ENCODE measurements at regions not wholly inside any gene's neighbourhood (a gene's known extent, or its start where the extent isn't known, plus 50 kb on each side); places are given as distances from the start of the nearest gene placed in this dataset.
"Not testable (repeated sequence)": the region's sequence is repeated elsewhere in the genome, so short reads cannot be mapped to it uniquely, and the experiment has no call there.

GRCh38 chr5:86461169-86461956, 156.4 kb upstream of the COX7C start:
- TF ChIP-seq, protein P1, sequence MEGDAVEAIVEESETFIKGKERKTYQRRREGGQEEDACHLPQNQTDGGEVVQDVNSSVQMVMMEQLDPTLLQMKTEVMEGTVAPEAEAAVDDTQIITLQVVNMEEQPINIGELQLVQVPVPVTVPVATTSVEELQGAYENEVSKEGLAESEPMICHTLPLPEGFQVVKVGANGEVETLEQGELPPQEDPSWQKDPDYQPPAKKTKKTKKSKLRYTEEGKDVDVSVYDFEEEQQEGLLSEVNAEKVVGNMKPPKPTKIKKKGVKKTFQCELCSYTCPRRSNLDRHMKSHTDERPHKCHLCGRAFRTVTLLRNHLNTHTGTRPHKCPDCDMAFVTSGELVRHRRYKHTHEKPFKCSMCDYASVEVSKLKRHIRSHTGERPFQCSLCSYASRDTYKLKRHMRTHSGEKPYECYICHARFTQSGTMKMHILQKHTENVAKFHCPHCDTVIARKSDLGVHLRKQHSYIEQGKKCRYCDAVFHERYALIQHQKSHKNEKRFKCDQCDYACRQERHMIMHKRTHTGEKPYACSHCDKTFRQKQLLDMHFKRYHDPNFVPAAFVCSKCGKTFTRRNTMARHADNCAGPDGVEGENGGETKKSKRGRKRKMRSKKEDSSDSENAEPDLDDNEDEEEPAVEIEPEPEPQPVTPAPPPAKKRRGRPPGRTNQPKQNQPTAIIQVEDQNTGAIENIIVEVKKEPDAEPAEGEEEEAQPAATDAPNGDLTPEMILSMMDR (IDR thresholded peaks at IDR 0.05; ENCODE audit: insufficient read depth, low read length, severe bottlenecking): no peak
- Histone ChIP-seq H3K4me3 (ENCODE audit: low read depth, low read length) (no peak overlapping the region), H3K36me3 (ENCODE audit: control insufficient read depth, insufficient read depth, low read length) (no peaks in the 10 kb centered on the region), H3K27me3 (ENCODE audit: control insufficient read depth, insufficient read depth, low read length) (no peaks in the 10 kb centered on the region)
- FAIRE-seq: no peak
- peak; percentile 14 for DNase-seq (ENCODE audit: low read depth)

DNA sequence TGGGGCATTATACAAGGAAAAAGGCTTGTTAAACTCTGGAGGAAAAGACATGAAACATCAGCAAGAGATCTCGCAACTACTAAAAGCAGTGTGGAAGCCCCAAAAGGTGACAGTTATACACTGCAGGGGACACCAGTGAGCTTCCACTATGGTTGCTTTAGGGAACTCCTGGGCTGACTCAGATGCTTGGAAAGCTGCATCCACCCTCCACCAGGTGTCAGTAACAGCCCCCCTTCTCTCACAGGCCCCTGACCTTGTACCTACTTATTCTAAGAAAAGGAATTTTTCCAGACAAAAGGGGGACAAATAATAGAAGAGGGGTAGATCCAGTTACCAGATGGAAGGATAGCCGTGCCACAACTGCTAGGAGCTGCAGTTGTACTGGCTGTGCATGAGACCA, 154.4 kb upstream of the COX7C start:
- TF ChIP-seq, protein P1 (IDR thresholded peaks at IDR 0.05; ENCODE audit: insufficient read depth, low read length, severe bottlenecking): no peak
- FAIRE-seq (no peak), DNase-seq (ENCODE audit: low read depth) (no peak)
- Histone ChIP-seq H3K27me3 (ENCODE audit: control insufficient read depth, insufficient read depth, low read length) (no peaks in the 10 kb centered on the region), H3K36me3 (ENCODE audit: control insufficient read depth, insufficient read depth, low read length) (no peaks in the 10 kb centered on the region), H3K4me3 (ENCODE audit: low read depth, low read length) (no peak overlapping the region)

GRCh38 chr5:86465052-86465838, 152.5 kb upstream of the COX7C start:
- Histone ChIP-seq H3K4me3 (ENCODE audit: low read depth, low read length) (no peak overlapping the region), H3K36me3 (ENCODE audit: control insufficient read depth, insufficient read depth, low read length) (no peaks in the 10 kb centered on the region), H3K27me3 (ENCODE audit: control insufficient read depth, insufficient read depth, low read length) (no peaks in the 10 kb centered on the region)
- TF ChIP-seq, protein P1 (IDR thresholded peaks at IDR 0.05; ENCODE audit: insufficient read depth, low read length, severe bottlenecking): no peak
- FAIRE-seq (no peak), DNase-seq (ENCODE audit: low read depth) (no peak)

DNA sequence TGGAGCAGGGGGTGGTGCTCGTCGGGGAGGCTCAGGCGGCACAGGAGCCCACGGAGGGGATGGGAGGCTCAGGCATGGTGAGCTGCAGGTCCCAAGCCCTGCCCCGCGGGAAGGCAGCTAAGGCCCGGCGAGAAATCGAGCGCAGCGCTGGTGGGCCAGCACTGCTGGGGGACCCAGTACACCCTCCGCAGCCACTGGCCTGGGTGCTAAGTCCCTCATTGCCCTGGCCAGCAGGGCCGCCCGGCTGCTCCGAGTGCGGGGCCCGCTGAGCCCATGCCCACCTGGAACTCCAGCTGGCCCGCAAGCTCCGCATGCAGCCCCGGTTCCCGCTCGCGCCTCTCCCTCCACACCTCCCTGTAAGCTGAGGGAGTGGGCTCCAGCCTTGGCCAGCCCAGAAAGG, 151.0 kb upstream of the COX7C start:
- H3K4me3 ChIP-seq (ENCODE audit: low read depth, low read length); FAIRE-seq; DNase-seq (ENCODE audit: low read depth); H3K27me3 ChIP-seq (ENCODE audit: control insufficient read depth, insufficient read depth, low read length); H3K36me3 ChIP-seq (ENCODE audit: control insufficient read depth, insufficient read depth, low read length): not testable (repeated sequence)

GRCh38 chr5:86482008-86482407, 135.7 kb upstream of the COX7C start:
- H3K27me3 ChIP-seq (ENCODE audit: control insufficient read depth, insufficient read depth, low read length): no peaks in the 10 kb centered on the region
- DNase-seq (ENCODE audit: low read depth): no peak
- no peaks in the 10 kb centered on the region for H3K36me3 ChIP-seq (ENCODE audit: control insufficient read depth, insufficient read depth, low read length)
- FAIRE-seq: no peak
- TF ChIP-seq, protein P1 (IDR thresholded peaks at IDR 0.05; ENCODE audit: insufficient read depth, low read length, severe bottlenecking): no peak
- H3K4me3 ChIP-seq (ENCODE audit: low read depth, low read length): no peak overlapping the region

DNA sequence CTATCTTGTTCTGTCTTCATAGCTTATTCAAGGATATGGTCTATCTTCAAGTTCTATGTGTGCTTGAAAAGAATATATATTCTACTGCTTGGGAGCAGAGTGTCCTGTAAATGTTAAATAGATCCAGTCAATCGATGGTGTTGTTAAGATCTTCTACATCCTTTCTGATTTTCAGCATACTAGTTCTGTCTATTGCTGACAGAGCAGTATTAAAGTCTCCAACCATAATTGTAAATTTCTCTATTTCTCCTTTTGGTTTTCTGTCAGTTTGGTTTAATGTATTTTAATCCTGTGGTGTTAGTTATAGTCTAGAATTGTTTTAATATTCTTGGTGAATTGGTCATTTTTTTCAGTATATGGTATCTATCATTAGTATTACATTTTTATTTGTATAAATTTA, 124.0 kb upstream of the COX7C start:
- Histone ChIP-seq H3K27me3 (ENCODE audit: control insufficient read depth, insufficient read depth, low read length) (no peaks in the 10 kb centered on the region), H3K4me3 (ENCODE audit: low read depth, low read length) (no peak overlapping the region), H3K36me3 (ENCODE audit: control insufficient read depth, insufficient read depth, low read length) (no peaks in the 10 kb centered on the region)
- DNase-seq (ENCODE audit: low read depth) (no peak), FAIRE-seq (no peak)
- TF ChIP-seq, protein P1 (IDR thresholded peaks at IDR 0.05; ENCODE audit: insufficient read depth, low read length, severe bottlenecking): no peak
